RWPE1 (cell line): ENCODE measurements at regions not wholly inside any gene's neighbourhood (a gene's known extent, or its start where the extent isn't known, plus 50 kb on each side); places are given as distances from the start of the nearest gene placed in this dataset.

Source experiments
- CTCF ChIA-PET: fragments of 350-600 bp; sonication (Branson Sonifier 250); formaldehyde crosslinking; extraction: SDS; loops from one replicate; lab custom pipeline; 2021; lab: Yijun Ruan, JAX
- POLR2A ChIA-PET: fragments of 400-600 bp; formaldehyde crosslinking; extraction: SDS; loops from one replicate; lab custom pipeline; 2020; ENCODE audit warnings: antibody characterized with exemption; ENCODE audit not compliant: low non-redundant PET; lab: Yijun Ruan, JAX
- DNase-seq: peaks from one replicate; pipeline ENCODE4 v3.0.0; 2012; ENCODE audit warnings: low spot score
- H3K27ac ChIP-seq: fragments of 450-650 bp; 2 replicates; pipeline ENCODE4 v1.5.1; 2017
- TF ChIP-seq, protein P1 (sequence below): fragments of 450-650 bp; conservative IDR thresholded peaks from 2 replicates; pipeline ENCODE4 v1.5.1; 2017; ENCODE audit warnings: low read depth, mild to moderate bottlenecking

- ChIA-PET CTCF (no interaction called here), POLR2A (no interaction called here)
- H3K27ac ChIP-seq: no peak overlapping the region
- DNase-seq: no peak
- TF ChIP-seq, protein P1, sequence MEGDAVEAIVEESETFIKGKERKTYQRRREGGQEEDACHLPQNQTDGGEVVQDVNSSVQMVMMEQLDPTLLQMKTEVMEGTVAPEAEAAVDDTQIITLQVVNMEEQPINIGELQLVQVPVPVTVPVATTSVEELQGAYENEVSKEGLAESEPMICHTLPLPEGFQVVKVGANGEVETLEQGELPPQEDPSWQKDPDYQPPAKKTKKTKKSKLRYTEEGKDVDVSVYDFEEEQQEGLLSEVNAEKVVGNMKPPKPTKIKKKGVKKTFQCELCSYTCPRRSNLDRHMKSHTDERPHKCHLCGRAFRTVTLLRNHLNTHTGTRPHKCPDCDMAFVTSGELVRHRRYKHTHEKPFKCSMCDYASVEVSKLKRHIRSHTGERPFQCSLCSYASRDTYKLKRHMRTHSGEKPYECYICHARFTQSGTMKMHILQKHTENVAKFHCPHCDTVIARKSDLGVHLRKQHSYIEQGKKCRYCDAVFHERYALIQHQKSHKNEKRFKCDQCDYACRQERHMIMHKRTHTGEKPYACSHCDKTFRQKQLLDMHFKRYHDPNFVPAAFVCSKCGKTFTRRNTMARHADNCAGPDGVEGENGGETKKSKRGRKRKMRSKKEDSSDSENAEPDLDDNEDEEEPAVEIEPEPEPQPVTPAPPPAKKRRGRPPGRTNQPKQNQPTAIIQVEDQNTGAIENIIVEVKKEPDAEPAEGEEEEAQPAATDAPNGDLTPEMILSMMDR: no peak
Observed at GRCh38 chr6:146887447-146888077, 288.8 kb downstream of the ADGB start.

DNA sequence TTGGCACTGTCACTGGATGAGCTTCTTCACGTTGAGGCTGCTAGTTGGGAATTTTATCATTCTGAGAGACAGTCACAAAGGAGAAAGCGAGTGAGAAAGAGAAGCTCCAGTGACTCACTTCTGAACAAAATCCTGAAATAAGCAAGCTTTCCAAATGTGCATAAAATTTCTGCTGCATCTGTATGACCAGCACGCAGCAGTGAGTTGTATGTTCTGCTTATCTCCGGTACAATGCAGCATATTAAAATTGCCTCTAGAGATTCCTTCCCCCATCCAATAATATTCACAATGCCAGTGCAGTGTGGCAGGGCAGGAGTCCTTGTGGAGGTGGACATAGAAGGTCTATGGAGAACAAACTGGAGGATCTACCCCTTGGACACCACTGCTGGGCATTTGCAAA lies 290.5 kb downstream of the ADGB start:
- TF ChIP-seq, protein P1: no peak
- CTCF ChIA-PET: interaction anchor here (0.8 kb wide), 1 partner anchor 36 kb away, joined by 3 read pairs; no protein-coding TSS in a partner anchor
- H3K27ac ChIP-seq: no peak overlapping the region
- POLR2A ChIA-PET: no interaction called here
- no peak for DNase-seq

DNA sequence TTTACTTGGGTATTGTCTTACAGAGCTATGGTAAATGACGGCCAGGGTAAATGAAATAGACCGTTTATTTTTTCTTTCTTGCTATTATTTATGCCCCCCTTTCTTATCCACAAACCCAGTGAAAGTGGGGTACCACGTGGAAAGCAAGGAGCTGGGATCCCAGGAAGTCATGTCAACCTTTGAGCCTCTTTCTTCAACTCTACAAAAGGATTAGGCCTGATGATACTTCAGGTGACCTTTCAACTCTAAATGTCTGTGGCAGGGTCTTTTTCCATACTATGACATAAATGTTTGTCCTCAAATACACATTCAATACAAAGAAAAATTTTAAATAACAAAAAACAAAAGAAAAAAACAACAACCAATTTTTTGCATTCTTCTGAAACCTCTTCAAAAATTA lies 291.4 kb downstream of the ADGB start:
- no peak overlapping the region for H3K27ac ChIP-seq
- TF ChIP-seq, protein P1: no peak
- CTCF ChIA-PET: no interaction called here
- POLR2A ChIA-PET: no interaction called here
- DNase-seq: no peak

DNA sequence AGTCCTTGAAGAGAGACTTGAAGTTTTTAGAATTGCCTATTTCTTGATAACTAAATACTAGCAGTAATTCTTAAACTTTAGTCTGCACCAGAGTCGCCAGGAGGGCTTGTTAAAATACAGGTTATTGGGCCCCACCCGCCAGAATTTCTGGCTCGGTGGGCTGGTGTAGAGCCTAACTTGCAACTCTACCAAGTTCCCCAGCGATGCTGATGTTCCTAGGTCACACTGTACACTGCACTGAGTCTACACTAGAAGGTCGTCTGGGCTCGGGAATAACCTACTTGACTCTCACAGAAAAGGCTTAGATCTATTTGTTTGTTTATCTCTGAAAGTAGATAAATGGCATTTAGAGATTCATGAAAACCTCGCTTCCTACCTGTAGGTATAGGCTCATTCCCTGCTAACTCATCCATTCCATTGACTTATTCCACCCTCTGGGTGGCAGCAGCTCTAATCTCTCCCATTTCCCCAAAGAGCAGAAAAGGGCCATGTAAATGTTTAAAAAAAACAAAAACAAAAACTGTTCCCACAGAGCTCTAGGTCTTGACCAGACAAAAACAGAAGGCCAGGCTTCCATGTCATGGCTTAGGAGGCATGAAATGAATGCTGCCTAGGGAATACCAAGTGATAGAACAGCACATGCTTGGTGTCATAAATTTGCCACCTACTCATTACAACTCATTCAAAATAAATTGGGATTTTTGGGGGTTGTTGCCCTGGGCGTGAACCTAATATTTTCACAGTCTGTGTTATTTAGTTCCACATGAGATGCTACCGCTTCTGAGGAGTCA lies 292.1 kb downstream of the ADGB start:
- TF ChIP-seq, protein P1: no peak
- CTCF ChIA-PET: interaction anchor here (0.6 to 0.7 kb wide), 2 partner anchors 37 to 309 kb away, joined by 3 read pairs; no protein-coding TSS in a partner anchor
- no peak overlapping the region for H3K27ac ChIP-seq
- DNase-seq: no peak
- POLR2A ChIA-PET: no interaction called here

DNA sequence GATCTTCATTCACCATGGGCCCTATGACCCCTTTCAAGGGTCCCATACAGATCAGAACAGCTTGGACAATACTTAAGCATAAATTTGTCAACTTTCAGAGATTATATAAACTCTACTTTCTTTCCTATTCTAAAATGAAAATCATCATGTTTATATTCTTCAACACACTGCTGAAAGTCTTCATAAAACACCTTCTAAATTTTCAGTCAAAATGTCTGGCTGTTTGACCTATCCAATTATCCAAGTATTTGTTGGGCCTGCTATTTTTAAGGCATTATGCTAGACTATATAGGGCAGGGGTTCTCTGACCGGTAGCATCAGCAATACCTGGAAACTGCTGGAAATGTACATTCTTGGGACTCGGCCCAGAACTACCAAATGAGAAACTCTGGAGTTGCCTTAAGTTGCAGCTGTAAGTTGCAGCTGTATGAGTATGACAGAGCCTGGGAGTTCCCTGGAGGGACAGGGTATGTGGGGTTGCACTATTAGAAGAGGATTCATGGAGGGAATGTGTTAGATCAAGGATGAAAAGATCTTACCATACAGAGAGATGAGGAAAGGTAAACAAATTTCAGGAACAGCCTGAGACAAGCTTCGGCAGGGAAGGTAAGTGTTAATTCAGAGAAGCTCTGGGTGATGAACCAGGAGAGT lies 293.0 kb downstream of the ADGB start:
- CTCF ChIA-PET: interaction anchor here (0.7 kb wide), 1 partner anchor 38 kb away, joined by 3 read pairs; no protein-coding TSS in a partner anchor
- TF ChIP-seq, protein P1: no peak
- no peak overlapping the region for H3K27ac ChIP-seq
- POLR2A ChIA-PET: no interaction called here
- DNase-seq: no peak

GRCh38 chr6:146892283-146892612 lies 293.5 kb downstream of the ADGB start:
- ChIA-PET CTCF (interaction anchor here (1.2 kb wide), 1 partner anchor 10 kb away, joined by 3 read pairs; no protein-coding TSS in a partner anchor), POLR2A (no interaction called here)
- no peak for DNase-seq
- no peak overlapping the region for H3K27ac ChIP-seq
- TF ChIP-seq, protein P1: no peak
